Prostate gland (tissue), 2 donors: ENCODE measurements at regions not wholly inside any gene's neighbourhood (a gene's known extent, or its start where the extent isn't known, plus 50 kb on each side); places are given as distances from the start of the nearest gene placed in this dataset.

Experiments used
- CTCF ChIP-seq, 4 experiments: fragments of 200-600 bp in 2 of 4; fragments of 450-650 bp in 2 of 4; sonication (generic) in 2 of 4; IDR thresholded peaks; 1 replicate in 3 of 4; 2 replicates in 1 of 4; pipeline ENCODE4 v1.5.1; 2016 to 2019; ENCODE audit warnings: antibody characterized with exemption in 4 of 4, mild to moderate bottlenecking in 2 of 4, moderate library complexity in 2 of 4
- POLR2A ChIP-seq: fragments of 450-650 bp; IDR thresholded peaks from one replicate; pipeline ENCODE4 v1.6.1; 2016; ENCODE audit warnings: antibody characterized with exemption, mild to moderate bottlenecking

- no peak for TF ChIP-seq CTCF (IDR thresholded peaks at IDR 0.05)
- TF ChIP-seq POLR2A = no peak
Measured at GRCh38 chr1:59126366-59126765, 170.5 kb upstream of the FGGY start.
